ENCODE measurements at regions not wholly inside any gene's neighbourhood (a gene's known extent, or its start where the extent isn't known, plus 50 kb on each side); places are given as distances from the start of the nearest gene placed in this dataset.
"Not testable (repeated sequence)": the region's sequence is repeated elsewhere in the genome, so short reads cannot be mapped to it uniquely, and the experiment has no call there.

DNA sequence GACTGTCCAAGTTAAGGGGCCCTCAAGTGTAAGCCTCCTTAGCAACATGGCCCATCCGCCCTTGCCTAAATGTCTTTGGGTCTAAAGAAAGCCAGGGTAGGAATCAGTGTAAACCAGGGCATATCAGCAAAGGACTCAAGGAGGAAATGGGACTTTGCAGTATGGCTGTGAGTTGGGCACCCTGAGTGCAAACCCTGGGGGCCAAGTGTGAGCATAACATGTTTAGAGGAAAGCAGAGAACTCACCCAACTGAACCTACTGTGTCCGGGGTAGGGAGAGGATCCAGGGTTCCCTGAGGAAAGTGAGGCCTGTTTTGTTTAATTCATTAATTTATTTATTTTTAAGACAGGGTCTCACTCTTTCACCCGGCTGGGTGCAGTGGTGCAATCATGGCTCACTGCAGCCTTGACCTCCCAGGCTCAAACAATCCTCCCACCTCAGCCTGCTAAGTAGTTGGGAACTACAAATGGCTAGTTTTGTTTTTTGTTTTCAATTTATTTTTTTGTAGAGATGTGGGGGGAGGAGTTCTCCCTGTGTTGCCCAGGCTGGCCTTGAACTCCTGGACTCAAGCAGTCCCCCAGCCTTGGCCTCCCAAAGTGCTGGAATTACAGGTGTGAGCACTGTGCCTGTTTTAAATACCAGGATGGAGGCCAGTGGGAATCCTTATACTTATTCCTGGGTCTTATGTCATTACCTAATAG is 51.0 kb upstream of the ACTR3 start:
- ATAC-seq: no peak

DNA sequence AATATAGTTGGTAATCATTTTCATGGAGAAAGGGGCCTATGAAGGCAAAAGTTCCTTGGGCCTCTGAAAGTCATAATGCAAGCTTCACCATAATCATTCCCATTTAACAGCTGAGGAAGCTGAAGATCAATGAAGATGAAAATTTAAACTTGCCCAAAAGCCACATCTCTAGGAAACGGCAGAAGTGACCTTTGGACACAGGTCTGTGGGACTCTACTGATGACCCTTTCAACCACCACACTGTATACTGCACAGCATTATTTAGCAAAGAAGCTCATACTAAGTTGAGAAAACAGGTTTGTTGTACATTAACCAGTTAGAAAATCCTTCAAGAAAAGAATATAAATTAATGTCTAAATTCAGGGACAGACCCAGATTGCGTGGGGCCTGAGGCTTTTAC is 51.6 kb upstream of the ACTR3 start:
- no peak for ATAC-seq

- peak; percentile 59 for ATAC-seq
Measured at GRCh38 chr2:113834051-113834730, 55.7 kb upstream of the ACTR3 start.

- no peak for ATAC-seq
Measured at GRCh38 chr2:113832795-113833290, 57.0 kb upstream of the ACTR3 start.

GRCh38 chr2:113831161-113831560 is 58.7 kb upstream of the ACTR3 start:
- peak; percentile 98 for ATAC-seq

DNA sequence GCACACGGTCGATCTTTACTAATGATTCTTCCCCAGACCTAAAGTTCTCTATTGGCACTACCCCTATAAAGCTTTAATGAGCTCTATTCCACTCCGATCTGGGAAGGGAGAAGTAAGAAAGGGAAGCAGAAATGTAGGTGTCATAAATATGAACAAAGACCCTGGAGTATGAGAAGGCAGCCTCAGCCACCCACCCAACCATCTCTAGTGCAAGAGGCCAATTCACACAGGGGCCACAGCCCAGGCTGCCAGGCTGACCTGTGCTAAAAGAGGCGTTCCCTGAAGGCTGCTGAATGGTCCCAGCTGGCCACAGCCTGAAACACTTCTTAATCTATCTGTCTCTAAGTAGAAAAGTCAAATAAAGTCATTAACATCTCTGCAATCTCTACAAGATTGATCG is 60.1 kb upstream of the ACTR3 start:
- no peak for ATAC-seq

DNA sequence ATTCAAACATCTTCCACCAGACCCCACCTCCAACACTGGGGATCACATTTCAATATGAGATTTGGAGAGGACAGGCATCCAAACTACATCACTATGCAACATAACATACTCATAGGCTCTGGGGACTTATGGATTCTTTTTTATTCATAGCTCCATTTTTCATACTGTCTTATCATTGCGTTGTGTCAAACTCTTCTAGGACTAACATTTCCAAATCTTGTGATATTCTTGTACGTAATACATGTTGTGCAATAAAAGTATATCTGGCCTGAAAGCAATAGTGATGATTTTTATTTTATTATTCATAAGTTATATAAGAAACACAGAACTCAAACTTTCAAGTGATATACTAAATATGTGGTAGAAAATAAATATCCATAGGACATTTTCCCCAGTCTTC is 60.6 kb upstream of the ACTR3 start:
- ATAC-seq: no peak

DNA sequence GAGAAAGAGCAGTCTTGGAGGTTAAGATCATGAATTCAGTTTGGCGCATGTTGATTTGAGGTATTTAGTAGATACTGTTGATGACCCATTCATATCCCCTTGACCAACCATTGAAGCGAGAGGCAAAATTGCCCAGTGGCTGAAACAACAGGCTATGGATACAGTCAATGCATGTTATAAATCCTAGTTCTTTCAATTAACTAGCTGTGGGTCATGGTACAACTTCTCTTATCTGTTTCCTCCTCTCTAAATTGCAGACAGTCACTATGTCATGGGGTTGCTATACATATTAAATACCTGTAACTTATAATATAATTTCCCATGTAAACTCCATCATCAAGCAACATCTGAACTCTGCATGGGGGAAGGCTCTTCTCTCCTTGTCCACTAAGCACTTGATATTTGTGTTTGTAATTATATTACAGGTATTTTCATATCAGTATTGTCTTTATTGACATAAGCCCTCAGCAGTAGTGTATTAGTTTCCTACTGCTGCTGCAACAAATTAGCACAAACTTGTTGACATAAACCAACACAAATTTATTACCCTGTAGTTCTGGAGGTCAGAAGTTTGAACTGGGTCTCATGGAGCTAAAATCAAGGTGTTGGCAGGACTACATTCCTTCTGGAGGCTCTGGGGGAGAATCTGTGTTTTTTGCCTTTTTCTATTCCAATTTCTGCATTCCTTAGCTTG is 61.7 kb upstream of the ACTR3 start:
- ATAC-seq: no peak

- ATAC-seq: no peak
Measured at GRCh38 chr2:113827426-113827825, 62.5 kb upstream of the ACTR3 start.

DNA sequence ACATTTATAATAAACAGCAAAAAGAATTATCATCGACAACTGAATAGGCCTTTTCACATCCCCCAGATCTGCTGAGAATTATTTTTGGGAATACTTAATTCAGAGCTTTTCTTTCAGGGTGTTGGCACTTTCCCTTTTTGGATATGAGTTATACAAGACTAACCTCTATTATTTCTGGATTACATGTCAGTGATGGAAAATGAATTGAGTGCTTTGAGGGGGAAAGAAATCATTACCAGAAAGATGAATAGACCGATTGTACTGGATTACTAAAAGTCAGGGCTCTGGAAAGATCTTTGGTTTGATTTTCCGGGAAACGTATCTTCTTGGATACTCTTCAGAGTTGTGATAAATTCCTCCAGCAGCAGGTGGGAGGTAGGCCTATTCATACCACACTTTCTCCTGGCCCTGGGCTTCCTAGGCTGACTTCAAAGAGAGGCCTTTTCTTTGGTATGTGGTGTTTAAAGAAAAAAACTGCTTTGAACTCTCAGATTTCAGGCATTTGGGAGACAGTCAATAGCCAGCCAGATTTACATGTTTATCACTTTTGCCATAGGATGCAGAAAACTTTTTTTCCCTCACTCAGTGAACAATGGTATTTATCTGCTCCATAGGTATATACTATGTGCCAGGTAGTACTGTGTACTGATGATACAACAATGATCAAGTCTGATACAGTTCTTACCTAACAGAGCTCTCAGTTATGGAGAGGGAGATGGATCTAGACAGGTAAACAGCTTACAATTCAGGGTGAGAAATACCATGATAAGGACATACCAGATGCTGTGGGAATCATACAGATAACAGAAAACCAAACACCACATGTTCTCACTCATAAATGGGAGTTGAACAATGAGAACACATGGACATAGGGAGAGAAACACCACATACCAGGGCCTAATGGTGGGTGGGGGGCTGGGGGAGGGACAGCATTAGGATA is 63.3 kb upstream of the ACTR3 start:
- ATAC-seq: no peak

- no peak for ATAC-seq
Measured at GRCh38 chr2:113823716-113824595, 65.9 kb upstream of the ACTR3 start.

DNA sequence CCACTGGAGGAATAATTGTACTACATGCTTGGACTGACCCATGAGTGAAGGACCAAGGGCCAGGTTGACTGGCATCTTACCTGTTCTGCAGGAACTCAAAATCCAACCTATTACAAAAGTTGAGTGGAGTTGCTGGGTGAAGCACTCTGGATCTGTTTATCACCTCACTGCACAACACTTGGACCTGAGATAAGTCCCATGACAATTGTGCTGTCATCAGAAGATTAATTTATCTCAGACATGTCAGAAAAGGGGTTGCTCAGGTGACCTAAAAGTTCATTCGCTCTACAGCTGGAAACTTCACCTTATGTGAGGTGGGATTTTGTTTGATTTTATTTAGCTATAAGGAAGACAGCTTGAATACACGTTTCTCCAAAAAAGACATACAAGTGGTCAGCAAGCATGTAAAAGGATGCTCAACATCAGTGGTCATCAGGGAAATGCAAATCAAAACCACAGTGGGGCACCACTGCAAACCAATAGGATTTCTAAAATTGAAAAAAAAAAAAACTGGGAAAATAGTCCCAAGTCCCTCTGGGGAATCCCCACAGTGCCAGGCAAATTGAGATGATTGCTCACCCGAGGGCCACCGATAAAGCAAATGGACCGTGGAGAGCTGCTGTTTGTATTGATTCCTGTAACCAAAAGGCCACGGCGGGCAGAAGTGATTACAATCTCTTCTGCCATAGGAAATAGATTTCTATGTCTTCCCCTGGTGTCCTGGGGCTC is 65.8 kb upstream of the SLC35F5 start:
- ATAC-seq: no peak

GRCh38 chr2:113818382-113818951 is 62.0 kb upstream of the SLC35F5 start:
- peak; percentile 69 for ATAC-seq

DNA sequence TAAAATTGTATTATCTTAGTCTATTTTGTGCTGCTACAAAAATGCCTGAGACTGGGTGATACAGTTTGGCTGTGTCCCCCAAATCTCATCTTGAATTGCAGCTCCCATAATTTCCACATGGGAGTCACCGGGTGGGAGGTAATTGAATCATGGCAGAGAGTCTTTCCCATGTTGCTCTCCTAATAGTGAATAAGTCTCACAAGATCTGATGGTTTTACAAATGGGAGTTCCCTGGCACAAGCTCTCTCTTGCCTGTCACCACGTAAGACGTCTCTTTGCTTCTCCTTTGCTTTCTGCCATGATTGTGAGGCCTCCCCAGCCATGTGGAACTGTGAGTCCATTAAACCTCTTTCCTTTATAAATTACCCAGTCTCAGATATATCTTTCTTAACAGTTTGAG is 57.0 kb upstream of the SLC35F5 start:
- not testable (repeated sequence) for ATAC-seq

DNA sequence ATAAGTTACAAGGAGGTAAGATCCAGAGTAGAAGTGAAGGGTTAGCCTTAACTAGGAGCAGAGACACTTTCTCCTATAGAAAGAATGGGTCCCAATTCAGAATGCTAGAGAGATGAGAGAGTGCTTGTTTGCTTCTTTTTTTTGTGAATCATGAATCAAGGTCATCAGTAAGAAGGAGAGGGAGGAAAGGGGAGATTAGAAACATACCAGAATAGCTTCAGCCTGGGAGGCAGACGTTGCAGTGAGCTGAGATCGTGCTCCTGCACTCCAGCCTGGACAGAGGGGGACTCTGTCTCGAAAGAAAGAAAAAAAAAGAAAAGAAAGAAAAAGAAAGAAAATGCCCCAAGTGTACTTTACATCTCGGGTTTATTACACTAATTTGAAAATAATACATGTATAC is 55.8 kb upstream of the SLC35F5 start:
- ATAC-seq: no peak

DNA sequence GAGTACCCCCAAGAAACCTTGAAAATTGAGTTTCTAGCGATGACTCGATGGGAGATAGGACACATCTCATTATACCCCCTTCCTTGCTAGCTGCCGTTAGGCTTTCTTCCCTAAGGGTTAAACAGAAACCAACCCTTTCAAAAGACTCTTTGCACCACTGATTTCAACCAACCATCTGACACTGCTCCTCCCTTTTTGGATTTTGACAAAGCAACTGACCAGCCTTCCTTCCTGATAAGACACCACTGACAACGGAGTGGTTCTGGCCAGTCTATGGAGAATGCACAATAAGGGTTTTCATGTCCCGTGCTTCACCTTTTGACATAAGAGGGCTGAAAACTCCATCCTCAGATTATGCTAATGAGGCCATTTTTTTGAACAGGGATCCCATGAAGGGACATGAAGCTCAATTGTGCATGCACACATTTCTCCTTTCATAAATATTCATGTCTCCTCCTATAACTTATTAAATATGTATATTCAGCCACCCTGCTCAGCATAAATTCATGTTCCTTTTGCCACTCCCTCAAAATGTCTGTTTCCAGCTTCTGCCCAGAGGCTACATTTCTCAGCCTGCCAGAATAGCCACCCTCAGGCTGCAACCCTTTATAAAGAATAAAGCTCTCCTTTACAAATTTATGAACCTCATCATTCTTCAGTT is 52.8 kb upstream of the SLC35F5 start:
- ATAC-seq: no peak

- ATAC-seq: no peak
Measured at GRCh38 chr2:113807721-113808120, 51.3 kb upstream of the SLC35F5 start.

- no peak for ATAC-seq
Measured at GRCh38 chr2:113806217-113806913, 49.9 kb upstream of the SLC35F5 start.

Data from esophagus mucosa (tissue), 1 donor.